ENCODE measurements at regions not wholly inside any gene's neighbourhood (a gene's known extent, or its start where the extent isn't known, plus 50 kb on each side); places are given as distances from the start of the nearest gene placed in this dataset.
"Not testable (repeated sequence)": the region's sequence is repeated elsewhere in the genome, so short reads cannot be mapped to it uniquely, and the experiment has no call there.

DNA sequence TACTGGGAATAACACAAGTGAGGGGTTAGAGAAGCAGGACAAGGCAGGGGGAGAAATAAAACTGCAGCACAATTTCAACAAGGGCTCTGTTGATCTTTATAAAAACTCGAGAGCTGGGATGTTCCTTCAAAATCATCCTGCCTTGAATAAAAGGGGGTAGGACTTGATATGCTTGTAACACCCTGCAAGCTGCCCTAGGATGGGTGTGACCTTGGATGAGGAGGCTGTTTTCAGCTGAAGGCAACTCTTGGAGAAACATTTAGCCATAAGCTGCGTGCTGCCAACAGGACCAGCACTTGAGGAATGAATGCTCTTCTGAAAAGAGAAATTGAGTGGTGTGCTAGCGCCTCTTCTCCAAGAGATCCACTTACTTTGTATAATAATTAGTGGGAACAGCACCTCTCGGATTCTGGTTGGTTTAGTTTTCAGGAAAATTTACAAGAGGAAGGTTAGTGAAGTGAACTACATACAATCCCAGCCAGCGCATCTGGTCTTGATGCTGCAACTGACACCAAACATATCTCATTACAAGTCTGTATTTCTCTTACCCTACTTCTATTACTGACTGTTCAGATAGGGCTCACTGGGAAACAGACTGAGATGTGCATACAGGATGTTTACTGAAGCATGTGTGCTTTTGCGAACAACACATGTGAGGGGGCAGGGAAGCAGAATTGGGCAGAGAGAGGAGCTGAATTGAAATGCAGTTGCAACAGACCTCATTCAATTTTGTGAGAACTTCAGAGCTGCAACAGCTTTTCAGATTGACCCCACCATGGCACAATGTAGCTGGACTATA, 643.0 kb upstream of the GOLIM4 start:
- DNase-seq, result no peak

GRCh38 chr3:168736202-168736601, 640.5 kb upstream of the GOLIM4 start:
- DNase-seq, result no peak

DNA sequence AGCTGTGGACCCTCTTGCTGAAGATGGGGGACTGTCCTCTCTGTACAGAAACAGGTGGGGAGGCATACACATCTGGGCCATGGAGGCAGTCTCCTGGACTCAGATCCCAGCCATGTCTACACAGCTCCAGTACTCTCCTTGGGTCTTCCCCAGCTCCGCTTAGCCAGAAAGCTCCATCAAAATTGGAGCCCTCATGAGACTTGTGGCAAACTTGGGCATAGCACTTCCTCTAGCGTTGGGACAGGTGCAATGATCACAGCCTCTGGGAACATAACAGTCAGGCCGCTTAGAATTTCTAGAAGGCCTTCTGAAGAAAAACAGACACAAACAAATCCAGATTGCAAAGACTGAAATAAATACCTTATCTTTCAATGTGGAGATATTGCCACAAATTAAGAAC, 634.3 kb upstream of the GOLIM4 start:
- DNase-seq, result no peak

DNA sequence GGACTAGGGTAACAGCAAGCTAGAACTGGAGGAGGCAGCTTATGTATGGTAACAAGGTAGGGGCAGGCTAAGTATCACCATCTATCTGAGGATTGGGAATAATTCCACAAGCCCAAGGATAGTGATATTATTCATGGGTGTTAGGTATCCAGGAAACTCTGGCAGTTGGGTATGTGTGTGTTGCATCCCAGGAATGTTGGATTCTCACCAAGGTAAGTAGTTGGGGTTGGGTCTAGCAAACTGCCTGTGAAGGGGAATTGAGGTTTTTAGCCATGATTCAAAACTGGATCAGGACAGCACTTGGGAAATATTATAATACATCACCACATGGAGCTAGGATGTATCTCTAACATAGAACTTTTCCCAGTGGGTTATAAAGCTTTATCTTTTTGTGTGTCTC, 626.4 kb upstream of the GOLIM4 start:
- no peak for DNase-seq

DNA sequence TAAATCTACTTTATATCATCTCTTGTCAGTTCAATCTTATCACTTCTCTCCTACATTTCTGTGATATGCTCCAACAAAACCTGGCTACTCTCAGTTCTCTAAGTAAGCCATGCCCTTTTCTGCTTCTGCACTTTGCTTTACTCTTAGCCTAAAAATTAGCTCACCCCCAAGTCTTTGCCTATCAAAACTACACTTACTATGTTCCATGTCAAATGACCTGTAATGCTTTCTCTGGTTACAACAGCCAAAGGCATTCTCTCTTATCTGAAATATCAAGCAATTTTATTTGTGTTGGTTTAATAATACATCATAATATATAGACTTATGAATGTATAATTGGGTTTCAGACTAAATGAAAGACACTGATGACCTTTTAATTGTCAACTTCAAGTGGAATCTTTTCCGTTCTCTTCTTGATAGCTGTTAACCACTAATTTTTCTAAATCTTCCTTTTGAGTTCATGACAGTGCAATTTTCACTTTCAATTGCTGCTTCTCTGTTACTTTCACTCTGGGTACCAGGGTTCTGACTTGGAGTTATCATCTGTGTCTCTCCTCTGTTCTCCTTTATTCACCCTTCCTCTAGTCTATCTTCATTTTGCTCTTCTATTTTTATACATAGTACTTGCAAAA, 619.0 kb upstream of the GOLIM4 start:
- DNase-seq, result no peak

DNA sequence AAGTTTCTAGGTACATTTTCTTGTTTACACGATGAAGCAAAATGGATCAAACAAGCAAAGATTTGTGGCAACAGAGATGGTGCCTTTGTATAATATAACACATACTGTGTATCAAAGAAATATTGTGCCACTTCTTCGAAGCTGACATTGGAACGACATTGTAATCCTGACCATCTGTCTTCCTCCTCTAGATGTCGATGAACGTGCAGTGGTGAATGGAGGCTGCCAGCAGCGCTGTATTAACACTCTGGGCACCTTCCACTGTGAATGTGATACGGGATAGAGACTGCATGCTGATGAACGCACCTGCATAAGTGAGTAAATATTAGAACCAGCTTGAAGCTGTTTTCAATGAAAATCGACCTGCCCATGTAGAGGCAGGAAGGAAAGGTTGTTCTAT, 613.3 kb upstream of the GOLIM4 start:
- no peak for DNase-seq

GRCh38 chr3:168707900-168708299, 612.2 kb upstream of the GOLIM4 start:
- DNase-seq, result no peak

DNA sequence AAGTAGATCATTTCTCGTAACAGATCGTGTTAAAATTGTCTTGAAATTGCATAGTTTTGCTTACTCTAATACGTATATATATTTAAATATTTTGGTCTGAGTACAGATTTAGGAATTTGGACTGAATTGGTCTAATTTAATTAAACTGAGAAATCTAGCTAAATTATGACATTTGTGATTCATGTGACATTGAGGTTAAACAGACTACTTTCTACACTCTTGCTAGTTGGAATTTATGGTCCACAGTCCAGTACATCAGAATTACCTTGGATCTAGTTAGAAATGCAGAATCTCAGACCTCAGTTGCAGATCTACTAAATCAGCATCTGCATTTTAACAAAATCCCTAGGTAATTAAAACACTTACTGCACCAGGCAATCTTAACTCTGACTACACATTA, 609.7 kb upstream of the GOLIM4 start:
- no peak for DNase-seq

GRCh38 chr3:168696051-168696450, 600.3 kb upstream of the GOLIM4 start:
- DNase-seq, result no peak

GRCh38 chr3:168693870-168694269, 598.1 kb upstream of the GOLIM4 start:
- DNase-seq, result no peak

DNA sequence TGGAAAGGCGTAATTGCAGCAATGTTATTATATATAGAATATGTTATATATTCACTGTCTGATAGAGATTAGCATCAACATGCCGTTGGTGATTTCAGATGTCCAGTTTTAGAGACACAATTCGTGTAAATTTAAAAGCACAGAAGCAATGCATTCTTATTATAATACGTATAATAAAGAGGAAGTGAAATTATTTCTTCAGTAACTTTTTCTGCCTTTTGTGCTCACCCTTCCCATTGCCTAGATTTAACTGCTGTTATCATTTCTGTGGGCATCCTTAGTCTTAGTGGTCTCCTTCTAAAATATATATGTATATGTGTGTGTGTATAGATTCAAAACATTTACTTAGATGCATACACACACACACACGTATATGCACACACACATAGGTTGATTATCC, 592.5 kb upstream of the GOLIM4 start:
- no peak for DNase-seq

GRCh38 chr3:168684519-168684918, 588.8 kb upstream of the GOLIM4 start:
- DNase-seq, result no peak

DNA sequence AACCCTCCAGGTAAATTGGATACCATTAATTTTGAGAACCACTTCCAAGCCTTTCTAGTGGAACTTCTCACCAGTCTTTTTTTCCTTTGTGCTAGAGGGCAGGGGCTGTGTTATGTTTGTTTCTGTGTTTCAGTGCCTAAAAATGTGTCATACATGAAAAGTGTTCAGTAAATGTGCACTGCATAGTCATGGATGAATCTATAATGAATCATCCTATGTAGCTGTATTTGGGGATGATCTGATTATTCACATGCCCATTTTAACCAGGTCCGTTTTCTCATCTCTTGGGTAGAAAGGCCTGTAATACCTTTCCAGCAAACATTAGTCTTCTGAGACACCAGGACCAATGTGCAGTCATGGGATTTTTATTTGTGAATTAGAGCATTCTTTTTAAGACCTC, 583.0 kb upstream of the GOLIM4 start:
- no peak for DNase-seq

DNA sequence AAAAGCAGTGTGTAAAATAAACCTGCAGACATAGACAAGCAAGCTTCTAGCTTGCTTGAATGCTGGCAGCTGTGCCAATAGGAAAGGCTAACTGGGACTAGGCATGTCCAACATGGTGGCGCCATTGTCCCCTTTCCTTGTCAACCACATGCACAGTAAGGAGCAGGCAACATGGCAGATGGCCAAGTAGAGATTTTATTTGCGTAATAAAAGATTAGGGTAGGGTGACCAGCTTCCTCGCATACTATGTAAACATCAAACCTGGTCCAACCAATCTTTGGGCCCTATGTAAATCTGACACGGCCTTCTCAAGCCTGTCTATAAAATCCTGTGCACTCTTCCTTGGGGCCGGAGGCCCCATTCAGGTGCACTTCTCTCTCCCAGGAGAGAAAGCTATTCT, 575.4 kb upstream of the GOLIM4 start:
- no peak for DNase-seq

DNA sequence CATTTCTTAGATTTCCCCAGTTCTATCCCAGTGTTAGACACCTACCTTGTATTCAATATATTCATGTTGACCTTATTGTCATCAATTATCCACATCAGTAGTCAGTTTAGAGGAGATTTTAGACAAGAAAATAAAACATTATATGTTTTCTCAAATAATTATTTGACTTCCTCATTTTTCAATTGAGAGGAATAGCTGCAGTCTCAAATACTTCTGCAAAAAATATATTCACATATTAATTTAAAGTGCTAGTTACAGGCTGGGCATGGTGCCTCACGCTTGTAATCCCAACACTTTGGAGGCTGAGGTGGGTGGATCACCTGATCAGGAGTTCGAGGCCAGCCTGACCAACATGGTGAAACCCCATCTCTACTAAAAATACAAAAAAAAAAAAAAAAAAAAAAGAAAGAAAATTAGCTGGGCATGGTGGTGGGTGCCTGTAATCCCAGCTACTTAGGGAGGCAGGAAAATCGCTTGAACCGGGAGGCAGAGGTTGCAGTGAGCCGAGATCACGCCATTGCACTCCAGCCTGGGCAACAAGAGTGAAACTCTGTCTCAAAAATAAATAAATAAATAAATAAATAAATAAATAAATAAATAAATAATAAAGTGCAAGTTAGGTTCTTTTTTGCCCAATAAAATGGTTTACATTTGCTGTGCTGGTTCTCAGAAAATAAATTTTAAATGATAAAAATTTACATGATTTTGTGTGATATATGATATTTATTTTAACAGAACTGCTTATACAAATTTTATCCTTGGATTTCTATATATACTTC, 565.3 kb upstream of the GOLIM4 start:
- not testable (repeated sequence) for DNase-seq

GRCh38 chr3:168659015-168659414, 563.3 kb upstream of the GOLIM4 start:
- DNase-seq, result no peak

DNA sequence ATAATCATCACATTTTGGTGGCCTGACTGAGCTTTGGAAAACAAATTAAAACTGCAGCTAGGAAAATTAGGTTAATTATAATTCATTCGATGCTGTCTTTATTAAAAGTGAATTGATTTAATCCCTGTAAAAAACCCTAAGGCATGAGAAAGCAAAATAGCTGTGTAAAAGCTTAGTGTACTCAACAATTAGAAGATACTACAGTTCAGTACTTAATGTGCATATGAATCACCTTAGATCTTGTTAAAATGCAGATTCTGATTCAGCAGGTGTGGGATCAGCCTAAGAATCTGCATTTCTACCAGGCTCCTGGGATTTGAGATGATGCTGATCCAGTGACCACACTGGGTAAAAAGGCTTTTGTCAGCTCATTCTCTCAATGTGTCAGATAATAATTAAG, 559.9 kb upstream of the GOLIM4 start:
- no peak for DNase-seq

DNA sequence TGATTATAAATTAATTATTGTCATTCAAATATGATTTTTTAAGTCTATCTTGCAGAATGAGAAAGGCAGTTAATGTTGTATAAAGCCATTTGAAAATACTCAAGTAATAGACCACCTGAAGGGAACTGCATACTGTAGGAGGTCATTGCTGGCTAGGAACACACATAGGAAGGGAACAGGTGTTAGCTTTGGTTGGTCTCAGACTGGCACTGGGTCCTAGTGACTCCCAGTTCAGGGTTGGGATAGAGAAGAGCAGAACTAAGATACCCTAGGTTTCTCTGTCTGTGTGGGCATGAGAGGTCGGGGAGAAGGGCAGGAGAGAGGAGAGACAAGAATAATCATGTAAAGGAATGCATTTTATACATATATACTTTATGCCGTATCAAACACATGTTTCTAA, 559.0 kb upstream of the GOLIM4 start:
- no peak for DNase-seq

- DNase-seq, result peak; percentile 29
Observed at GRCh38 chr3:168653255-168653654, 557.5 kb upstream of the GOLIM4 start.

- no peak for DNase-seq
Observed at GRCh38 chr3:168648321-168648720, 552.6 kb upstream of the GOLIM4 start.

DNA sequence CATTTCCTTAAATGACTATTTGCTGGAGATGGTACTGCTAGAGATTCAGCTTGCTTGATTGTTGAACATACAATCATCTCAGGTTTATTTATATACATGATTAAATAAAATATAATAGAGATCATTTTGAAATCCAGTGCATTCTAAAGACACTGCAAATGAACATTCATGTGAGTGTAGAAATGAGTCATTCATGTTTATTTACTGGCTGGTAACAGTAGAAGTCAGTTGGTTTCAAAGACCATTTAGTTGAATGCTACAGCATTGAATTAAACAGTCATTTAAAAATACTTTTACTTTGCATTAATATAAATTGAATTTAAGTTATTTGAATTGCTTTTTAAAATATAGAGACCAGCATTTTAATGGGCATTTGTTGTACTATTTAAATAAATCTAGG, 551.9 kb upstream of the GOLIM4 start:
- no peak for DNase-seq

DNA sequence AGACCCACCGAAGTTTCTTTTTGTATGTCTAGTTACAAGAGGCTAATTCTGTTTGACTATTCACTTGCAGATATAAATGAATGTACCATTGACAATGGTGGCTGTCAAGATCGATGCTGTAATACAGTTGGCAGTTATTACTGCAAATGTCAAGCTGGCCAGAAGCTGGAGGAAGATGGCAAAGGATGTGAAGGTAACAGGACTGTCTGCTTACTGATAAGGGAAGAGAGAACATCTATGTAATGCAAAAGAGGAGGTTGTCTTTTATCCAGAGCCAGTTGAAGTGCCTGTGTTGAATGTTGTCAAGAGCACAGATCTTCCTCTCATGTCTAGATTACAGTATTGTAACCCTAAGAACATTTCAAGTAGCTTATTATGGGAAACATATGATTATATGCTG, 549.5 kb upstream of the GOLIM4 start:
- DNase-seq, result peak; percentile 34

DNA sequence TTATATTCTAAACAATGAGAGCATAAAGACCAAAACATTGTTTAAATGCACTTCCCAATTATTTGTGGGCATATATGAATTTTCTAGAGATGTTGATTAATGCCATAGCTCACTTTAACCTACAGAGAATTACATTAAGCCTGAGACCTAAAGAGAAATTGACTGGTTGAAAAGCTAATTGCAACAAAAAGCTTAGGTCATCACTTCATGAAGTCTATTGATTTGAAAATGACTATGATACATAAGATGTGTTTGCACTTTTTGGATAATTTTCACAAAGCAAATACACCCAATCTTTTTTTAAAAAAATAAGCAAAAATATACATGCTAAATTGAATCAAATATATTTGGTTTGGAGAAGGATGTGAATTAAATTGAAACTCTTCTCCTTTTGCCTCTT, 532.8 kb upstream of the GOLIM4 start:
- DNase-seq, result no peak

GRCh38 chr3:168625477-168625876, 529.8 kb upstream of the GOLIM4 start:
- no peak for DNase-seq
